ENCODE measurements at regions not wholly inside any gene's neighbourhood (a gene's known extent, or its start where the extent isn't known, plus 50 kb on each side); places are given as distances from the start of the nearest gene placed in this dataset.

- no peak for TF ChIP-seq ZNF214 (tag by site-specific recombination; IDR thresholded peaks at IDR 0.05; ENCODE audit: borderline replicate concordance)
- TF ChIP-seq ZNF202 (tag by site-specific recombination; IDR thresholded peaks at IDR 0.05; ENCODE audit: borderline replicate concordance) = no peak
- TF ChIP-seq CTCF (tag by site-specific recombination; IDR thresholded peaks at IDR 0.05) = no peak
- TF ChIP-seq ZNF707 (tag by site-specific recombination; IDR thresholded peaks at IDR 0.05) = no peak
These were observed 84.7 kb upstream of the RIOK2 start for GRCh38 chr5:97267767-97268166.
